ENCODE measurements at regions not wholly inside any gene's neighbourhood (a gene's known extent, or its start where the extent isn't known, plus 50 kb on each side); places are given as distances from the start of the nearest gene placed in this dataset.

DNA sequence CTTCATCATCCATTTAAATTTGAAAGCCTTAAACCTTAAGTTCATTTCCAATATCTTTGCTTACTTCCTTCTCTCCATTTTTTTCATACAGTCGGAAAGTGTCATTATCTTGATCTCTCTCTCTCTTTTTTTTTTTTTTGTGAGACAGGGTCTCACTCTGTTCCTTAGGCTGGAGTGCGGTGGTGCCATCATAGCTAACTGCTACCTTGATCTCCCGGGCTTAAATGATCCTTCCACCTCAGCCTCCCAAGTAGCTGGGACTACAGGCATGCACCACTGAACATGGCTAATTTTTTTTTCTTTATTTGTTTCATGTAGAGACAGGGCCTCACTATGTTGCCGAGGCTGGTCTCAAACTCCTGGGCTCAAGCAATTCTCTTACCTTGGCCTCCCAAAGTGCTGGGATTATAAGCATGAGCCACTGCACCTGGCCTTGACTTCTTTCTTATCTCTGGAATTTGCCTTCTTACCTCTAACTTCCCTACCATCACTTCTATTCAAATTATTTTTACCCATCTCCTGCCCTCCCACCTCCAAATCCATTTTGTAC lies 222.2 kb downstream of the MYCN start:
- no peak for DNase-seq

DNA sequence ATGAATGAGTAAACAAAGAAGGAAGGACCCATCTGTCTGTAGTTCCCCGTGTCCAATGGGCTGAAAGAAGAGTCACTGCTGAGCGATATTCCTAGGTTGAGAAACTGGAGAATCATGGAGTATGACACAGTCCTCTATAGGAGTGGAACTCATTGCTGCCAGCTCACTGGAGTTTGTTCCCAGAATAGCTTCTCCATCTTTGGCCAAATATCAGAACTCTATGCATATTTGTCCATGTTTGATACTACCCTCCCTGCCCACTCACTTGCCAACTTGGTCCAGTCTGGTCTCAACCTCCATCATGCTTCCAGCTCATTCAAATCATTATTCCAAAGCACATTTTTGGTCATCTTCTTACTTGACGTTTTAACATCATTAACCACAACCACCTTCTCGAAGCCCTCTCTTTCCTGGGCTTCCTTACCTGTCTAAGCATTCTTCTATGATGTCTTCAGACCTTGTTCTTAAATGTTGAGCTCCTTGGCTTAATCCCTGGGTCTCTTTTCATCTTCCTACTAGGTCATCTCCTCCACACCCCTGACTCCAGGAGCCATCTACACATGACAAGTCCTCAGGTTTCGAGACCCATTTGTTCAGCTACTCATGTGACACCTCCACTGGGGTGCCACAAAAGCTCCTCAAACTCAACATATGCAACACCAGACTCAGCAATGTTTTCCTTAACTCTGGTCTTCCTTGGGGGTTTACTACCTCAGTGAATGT lies 221.6 kb downstream of the MYCN start:
- no peak for DNase-seq

DNA sequence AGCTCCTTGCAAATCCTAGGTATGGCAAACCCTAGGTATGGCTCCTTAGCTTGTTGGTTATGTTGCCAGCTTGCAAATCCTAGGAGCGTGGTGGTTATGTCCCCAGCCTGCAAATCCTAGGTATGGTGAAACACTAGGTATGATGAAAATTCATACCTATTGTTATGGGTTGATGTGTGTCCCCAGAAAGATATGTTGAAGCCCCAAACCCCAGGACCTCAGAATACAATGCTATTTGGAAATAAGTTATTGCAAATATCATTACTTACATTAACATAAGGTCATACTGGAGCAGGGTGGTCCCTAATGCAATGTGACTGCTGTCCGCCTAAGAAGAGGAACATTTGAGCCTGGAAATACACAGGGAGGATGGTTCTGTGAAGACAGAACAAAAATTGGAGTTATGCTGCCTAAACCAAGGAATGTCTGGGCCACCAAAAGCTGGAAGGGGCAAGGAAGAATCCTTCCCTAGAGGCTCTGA lies 220.8 kb downstream of the MYCN start:
- DNase-seq, result no peak

DNA sequence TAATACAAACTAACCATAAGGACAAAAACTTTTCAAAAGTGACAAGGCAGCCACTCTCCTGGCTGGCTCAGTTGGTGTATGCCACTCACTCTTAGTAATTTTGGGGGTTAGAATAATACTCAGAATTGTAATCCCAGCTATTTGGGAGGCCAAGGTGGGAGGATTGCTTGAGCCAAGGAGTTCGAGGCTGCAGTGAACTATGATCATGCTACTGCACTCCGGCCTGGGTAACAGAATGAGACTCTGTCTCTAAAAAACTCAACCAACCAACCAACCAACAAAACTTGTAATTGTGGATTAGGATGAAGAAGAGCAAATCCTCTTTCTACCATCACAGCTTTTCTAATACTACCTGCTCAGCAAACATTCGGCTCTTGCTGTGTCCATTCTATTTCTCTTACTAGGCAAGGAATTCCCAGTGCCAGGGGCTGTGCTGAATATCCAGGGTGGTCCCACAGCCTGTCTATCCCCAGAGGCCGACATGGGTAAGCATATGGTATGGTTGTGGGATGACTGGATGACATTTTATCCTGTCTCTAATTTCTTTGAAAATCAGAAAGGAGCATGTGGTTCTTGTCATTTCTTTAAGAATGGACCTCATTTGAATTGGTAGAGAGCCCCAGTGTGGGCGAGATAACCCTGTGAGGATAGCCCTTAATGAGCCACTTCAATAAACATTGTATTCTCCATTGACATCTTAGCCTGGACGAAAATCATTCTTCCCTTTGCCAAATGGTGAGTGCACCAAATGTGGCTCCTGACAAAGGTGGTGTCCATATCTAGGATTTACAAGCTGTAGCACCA lies 220.1 kb downstream of the MYCN start:
- DNase-seq, result no peak

DNA sequence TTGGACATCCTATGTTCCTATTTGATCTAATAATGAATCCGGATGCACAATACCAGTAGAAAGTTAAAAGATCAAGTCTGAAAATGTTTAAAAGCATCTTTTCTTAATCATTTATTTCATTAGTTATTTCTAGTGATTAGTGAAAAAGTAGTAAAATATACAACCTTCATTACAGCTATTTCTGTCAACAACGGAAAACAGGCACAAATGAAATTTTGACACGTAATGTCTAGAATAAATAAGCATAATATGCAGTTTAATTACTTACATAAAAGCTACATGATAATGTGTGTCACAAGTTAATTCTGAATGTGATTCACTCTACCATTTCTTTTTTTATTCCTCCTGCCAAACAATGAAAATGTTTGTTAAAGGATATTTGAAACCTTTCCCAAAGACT lies 216.1 kb downstream of the MYCN start:
- no peak for DNase-seq

DNA sequence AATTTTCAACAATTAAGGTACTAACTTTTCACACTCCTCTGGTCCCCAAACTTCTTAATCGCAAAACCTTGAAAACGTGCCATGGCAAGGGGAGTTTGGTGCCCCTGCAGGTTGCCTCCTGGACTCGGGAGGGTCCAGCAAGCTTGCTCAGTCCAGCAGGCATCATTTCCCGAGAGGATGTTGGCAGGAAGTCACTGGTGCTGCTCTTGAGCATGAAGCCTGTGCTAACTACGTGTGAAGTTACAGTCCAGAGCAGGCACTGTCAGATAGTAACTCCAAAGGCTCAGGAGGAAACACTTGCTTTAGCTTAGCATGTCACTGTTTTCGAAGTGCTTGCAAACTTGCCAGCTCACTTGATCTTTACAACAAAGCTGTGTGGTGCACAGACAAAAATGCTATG lies 215.4 kb downstream of the MYCN start:
- DNase-seq, result no peak

DNA sequence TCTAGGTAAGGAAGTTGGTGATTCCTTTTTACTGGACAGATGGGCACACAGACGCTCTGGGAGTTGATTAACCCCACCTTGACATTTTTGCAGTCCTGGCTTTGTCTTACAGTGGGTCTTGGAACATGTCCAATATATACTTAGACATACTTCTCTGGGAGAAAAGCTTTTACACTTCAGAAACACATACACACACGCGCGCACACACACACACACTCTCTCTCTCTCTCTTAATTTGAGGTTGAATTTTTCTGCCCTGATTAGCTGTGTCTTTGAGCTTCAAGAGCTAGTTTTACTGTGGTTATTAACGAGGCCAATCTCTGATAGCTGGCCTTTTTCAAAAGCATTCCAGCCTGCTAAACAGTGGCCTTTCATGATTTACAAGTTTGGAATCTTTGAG lies 215.0 kb downstream of the MYCN start:
- no peak for DNase-seq

DNA sequence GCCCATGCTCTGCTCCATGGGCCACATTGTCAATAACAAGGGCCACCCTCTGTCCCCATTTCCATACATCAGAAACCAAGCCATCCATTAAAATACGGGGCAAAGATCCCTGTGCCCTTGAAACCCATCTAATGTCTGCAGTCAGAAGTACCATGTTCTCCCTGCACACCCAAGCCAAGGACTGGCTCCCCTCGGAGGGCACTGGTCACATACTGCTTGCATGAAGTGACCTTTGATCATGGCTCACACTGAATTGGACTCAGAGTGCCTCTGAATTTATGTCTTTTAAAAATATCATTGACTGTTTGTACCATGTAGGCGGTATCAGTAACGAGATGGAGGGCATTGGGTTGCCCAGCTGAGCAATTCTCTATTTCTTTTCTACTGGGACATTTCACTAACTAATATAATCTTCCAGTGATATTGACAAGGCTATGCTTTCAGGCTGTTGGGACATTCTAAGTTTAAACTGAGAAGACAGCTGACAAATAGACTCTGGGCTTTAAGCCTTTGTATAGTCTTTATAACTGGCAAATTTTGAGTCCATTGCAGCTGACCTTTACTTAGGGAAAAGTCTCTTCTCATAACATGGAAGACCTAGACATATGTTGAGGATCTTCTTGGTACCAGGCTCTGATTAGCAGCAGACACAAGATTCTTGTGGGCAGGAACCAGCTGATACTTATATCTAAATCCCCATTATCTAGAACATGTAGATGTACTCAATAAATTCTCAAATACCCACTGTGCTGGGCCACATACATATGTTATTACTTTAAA lies 214.3 kb downstream of the MYCN start:
- DNase-seq, result no peak

DNA sequence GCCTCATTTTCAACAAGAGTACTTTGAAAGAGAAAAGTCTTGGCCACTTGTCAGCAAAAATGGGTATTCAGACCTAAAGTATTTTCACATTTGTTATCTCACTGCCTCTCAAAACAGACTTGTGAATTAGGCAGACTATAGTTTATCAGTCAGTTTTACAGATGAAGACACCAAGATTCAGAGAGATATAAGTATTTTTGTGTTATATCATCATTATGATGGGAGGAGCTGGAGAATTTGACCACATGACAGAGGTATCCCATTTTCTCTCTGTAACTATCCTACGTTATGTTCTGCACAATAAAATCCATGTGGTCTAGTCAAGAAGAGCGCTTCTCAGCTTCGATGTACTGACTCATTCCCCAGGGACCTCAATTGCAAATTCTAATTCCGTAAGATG lies 213.7 kb downstream of the MYCN start:
- no peak for DNase-seq

DNA sequence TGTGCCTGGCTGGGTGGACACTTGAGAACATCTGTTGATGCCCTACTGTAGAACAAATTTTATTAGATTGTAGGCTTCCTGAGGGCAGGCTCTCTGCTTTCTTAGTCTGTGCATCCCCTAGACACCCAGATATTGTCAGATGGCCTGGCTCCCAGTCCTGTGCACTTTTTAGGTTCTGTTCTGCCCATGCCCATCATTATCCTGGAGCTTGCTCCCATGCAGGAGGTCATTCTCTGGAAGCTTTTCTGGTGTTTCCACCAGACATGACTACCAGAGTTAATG lies 213.3 kb downstream of the MYCN start:
- DNase-seq, result no peak

DNA sequence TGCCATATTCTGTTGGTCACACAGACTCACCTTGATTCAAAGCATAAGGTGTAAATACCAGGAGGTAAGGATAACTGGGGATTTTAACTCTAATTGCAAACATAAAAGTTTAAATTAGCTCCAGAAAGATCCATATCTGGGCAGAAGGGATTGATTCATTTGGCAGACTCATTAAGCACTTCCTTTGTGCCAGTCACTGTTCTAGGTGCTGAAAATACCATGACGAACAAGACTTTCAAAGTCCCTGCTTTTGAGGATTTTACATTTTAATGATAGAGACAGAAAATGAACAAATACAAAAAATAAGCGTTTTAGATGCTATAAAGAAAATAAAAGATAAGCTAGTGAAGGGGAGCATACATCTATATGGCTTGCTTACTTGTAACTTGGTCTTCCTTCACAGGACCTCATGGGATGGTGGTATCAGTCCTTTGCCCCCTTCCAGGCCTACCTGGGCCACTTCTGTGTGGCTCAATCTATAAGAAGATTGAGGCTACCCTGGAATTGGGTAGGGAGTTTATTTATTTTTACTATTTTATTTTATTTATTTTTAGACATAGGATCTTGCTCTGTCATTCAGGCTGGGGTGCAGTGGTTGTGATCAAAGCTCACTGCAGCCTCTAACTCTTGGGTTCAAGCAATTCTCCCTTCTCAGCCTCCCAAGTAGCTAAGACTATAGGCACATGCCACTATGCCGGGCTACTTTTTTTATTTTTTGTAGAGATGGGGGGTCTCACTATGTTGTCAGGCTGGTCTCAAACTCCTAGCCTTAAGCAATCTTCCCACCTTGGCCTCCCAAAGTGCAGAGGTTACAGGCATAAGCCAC lies 212.8 kb downstream of the MYCN start:
- no peak for DNase-seq

DNA sequence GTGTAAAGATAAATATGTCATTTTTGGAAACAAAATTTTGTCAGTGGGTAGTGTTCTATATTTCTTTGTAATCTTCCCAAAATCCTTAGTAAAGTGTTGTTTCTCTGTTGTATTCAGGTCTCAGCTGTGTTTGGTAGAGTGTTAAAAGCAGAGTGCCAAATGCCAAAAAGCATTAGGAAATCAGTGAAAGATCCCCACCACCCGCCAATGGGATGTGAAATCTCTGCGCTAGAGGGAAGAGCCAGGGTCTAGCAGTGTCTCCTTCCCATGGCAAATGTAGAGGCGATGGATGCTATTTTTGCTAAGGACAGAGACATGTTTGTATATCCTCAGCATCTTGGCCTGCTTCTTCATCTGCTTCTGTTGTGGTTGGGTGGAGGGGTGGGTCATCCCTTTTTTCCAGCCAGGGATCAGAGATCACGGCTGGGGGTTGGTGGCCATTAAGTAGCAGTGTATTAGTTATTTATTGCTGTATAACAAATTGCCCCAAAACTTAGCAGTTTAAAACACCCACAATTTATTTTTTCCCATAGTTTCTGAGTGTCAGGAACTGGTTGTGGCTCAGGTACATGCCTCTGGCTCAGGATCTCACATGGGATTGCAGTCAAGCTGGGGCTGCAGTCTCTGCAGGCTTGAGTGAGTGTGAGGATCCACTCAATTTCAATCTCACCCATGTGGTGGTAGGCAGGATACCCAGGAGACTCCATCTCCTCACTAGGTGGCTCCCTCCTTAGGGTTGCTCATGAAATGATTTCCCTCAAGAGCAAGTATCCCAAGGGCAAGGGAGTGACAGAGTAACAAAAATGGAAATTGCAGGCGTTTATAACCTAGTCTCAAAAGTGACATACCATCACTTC lies 211.9 kb downstream of the MYCN start:
- DNase-seq, result no peak

DNA sequence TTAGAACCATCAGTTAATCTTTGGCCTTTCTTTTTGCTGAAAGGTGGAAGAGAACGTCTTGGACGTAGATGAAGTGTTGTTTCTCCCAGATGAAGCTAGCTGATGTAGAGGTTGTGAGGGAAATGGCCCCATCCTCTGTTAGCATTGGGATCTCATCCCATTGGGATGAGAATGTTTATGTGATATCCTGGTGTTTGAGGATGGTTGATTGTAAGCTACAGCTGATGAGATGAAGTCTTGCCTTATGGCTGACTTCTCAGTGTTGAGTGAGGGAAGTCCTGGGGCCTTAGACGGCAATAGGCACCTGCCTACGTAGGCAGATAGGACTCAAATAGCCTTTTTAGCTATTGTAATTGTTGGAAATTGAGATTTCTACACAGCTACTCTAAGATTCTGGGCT lies 211.3 kb downstream of the MYCN start:
- no peak for DNase-seq

DNA sequence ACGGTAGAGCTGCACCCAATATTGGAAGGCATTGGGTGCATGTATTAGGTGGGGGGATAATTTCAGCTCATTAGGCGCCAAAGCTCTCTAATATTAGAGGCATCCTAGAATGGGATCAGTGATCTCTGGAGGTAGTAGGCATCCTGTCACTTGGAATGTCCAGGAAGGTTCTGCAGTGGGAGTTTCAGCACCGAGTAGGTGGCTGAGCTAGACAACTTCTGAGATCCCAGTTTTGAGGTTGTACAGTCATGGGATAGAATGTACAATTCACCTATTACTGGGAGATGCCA lies 210.9 kb downstream of the MYCN start:
- no peak for DNase-seq

DNA sequence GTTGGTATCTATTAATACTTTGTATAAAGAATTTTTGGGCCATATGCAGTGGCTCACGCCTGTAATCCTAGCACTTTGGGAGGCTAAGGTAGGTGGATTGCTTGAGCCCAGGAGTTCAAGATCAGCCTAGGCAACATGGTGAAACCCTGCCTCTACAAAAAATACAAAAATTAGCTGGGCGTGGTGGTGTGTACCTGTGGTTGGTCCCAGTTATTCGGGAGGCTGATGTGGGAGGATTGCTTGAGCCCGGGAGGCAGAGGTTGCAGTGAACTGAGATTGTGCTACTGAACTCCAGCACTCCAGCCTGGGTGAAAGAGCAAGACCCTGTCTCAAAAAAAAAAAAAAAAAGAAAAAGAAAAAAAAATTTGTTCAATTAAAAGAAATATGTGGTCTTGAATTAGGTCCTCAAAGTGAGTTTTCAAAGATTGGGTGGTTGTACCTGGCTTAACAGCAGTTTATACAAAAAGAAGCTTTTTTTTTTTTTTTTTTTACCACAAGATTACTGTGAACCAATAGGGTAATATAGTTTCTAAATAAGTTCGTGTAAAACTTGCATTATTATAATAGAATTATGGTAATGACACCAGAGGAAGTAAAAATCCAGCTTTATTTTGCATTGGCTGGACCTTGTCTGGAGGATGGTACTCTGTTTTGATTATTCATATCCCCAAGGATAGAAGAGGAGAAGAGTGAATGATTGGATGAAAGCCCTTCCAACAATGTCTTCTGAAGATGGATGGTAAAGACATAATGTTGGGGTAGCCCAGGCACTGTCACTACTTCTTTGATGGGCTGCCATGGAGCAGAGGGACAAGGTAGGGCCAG lies 210.3 kb downstream of the MYCN start:
- DNase-seq, result no peak

DNA sequence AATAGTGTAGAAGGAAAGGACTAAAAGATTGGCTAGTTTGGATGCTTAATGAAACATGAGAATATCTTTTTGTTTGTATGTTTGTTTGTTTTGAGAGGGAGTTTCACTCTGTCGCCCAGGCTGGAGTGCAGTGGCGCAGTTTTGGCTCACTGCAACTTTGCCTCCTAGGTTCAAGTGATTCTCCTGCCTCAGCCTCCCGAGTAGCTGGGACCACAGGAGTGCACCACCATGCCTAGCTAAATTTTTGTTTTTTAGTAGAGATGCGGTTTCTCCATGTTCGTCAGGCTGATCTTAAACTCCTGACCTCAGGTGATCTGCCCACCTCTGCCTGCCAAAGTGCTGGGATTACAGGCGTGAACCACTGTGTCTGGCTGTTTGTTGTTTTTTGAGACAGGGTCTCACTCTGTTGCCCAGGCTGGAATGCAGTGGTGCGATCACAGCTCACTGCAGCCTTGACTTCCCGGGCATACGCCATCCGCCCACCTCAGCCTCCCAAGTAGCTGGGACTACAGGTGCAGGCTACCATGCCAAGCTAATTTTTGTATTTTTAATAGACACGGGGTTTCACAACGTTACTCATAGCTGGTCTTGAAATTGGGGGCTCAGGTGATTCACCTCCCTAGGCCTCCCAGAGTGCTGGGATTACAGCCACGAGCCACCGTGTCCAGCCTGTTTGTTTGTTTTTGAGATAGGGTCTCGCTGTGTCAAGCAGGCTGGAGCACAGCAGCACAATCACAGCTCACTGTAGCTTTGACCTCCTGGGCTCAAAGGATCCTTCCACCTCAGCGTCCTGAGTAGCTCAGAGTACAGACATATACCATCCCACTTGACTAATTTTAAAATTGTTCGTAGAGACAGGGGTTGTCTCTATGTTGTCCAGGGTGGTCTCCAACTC lies 209.2 kb downstream of the MYCN start:
- DNase-seq, result no peak

DNA sequence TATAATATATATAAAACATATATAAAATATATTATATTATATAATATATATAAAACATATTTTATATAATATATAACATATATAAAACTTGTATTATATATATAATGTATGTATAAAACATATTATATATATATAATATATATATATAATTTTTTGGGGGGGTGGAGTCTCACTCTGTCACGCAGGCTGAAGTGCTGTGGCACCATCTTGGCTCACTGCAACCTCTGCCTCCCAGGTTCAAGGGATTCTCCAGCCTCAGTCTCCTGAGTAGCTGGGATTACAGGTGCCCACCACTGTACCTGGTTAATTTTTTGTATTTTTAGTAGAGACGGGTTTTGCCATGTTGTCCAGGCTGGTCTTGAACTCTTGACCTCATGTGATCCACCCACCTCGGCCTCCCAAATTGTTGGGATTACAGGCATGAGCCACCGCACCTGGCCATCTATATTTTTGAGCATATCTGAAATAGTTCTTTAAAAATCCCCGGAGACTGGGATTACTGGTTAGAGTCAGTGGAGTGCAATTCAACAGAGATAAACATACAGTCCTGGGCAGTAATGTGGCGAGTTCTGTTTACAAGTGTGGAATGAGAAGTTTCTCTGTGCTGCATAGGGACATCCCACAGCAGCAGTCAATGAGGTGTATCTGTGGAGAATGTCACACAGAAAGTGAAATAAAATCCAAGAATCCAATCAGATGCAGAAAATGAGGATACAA lies 208.4 kb downstream of the MYCN start:
- no peak for DNase-seq

DNA sequence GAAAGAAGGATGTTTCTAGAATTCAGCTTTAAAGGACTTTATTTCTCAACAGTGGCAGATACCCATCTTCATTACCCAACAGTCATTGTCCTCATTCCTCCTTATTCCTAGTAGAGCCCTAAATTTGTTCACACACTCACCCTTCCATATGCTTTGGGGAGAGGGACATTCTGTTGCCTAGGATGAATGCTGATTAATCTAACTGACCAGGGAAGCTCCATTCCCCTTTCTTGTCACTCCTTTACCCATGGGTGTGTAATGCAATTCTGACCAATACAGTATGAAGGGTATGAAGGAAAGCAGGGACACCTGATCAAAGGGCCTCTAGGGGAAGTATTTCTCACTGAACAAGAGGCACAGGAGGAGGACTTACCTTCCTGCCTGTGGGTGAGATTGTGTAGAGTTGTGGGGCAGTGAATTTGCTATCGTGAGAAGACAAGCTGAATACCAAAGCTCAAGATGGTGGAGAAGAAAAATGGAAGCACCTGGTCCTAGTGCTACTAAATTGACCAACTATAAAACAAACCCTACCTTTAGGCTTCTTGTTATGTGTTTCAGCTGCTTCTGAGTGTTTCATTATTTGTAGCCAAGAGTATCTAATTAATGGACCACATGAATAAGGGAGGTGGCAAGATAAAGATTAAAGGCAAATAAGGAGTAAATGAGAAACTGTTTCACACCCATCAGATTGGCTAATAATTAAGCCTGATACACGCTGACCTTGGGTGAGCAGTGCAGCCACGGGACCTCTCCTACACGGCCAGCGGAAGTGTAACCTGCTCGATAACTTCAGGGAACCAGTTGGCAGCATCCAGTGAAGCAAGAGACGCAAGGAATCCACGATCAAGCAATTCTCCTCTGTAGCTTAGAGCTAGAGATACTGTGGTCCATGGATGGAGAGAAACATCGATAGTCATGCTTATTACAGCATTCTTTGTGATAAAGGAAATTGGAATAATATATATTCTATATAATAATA lies 202.3 kb downstream of the MYCN start:
- no peak for DNase-seq

Data from CD4-positive, alpha-beta T cell treated with Interferon gamma for 1 hour (primary cell).